Stimulated activated CD4-positive, alpha-beta T cell treated with anti-CD3 and anti-CD28 coated beads, Interleukin-2, amount 100 ng/mL, for 48 hours (primary cell): ENCODE measurements at regions not wholly inside any gene's neighbourhood (a gene's known extent, or its start where the extent isn't known, plus 50 kb on each side); places are given as distances from the start of the nearest gene placed in this dataset.

Experiments
- DNase-seq, 2 donors: peaks; one replicate each; pipeline ENCODE4 v3.0.0-alpha.2; 2020

- DNase-seq: no peak
These were observed 284.5 kb downstream of the SS18 start for GRCh38 chr18:25805939-25806338.

- DNase-seq: no peak
These were observed 285.1 kb downstream of the SS18 start for GRCh38 chr18:25805323-25805722.

- DNase-seq: no peak
These were observed 291.2 kb downstream of the SS18 start for GRCh38 chr18:25799231-25799630.

GRCh38 chr18:25798046-25798445 lies 292.4 kb downstream of the SS18 start:
- DNase-seq: no peak

- no peak for DNase-seq
These were observed 295.2 kb downstream of the SS18 start for GRCh38 chr18:25795213-25795612.

- DNase-seq: no peak
These were observed 303.1 kb downstream of the SS18 start for GRCh38 chr18:25787276-25787675.

GRCh38 chr18:25786758-25787157 lies 303.7 kb downstream of the SS18 start:
- DNase-seq: no peak

GRCh38 chr18:25780105-25780504 lies 310.3 kb downstream of the SS18 start:
- no peak for DNase-seq

- DNase-seq: no peak
These were observed 318.6 kb downstream of the SS18 start for GRCh38 chr18:25771796-25772195.

GRCh38 chr18:25764777-25765176 lies 325.6 kb downstream of the SS18 start:
- no peak for DNase-seq

- DNase-seq: no peak
These were observed 331.3 kb downstream of the SS18 start for GRCh38 chr18:25759111-25759510.

GRCh38 chr18:25743646-25744151 lies 346.7 kb downstream of the SS18 start:
- DNase-seq: no peak

GRCh38 chr18:25739376-25739775 lies 351.0 kb downstream of the SS18 start:
- DNase-seq: no peak

- DNase-seq: no peak
These were observed 352.6 kb downstream of the SS18 start for GRCh38 chr18:25737710-25738311.

GRCh38 chr18:25736516-25736915 lies 353.9 kb downstream of the SS18 start:
- DNase-seq: no peak

- no peak for DNase-seq
These were observed 355.0 kb downstream of the SS18 start for GRCh38 chr18:25735459-25735858.

GRCh38 chr18:25734336-25734735 lies 356.1 kb downstream of the SS18 start:
- no peak for DNase-seq

GRCh38 chr18:25732862-25733261 lies 357.6 kb downstream of the SS18 start:
- no peak for DNase-seq

GRCh38 chr18:25729072-25729471 lies 361.3 kb downstream of the SS18 start:
- DNase-seq: no peak

GRCh38 chr18:25727281-25727985 lies 363.0 kb downstream of the SS18 start:
- no peak for DNase-seq

- no peak for DNase-seq
These were observed 364.1 kb downstream of the SS18 start for GRCh38 chr18:25726298-25726697.

GRCh38 chr18:25725501-25725900 lies 364.9 kb downstream of the SS18 start:
- no peak for DNase-seq

GRCh38 chr18:25724997-25725396 lies 365.4 kb downstream of the SS18 start:
- DNase-seq: no peak

- no peak for DNase-seq
These were observed 366.3 kb downstream of the SS18 start for GRCh38 chr18:25724121-25724520.

GRCh38 chr18:25713103-25713502 lies 361.1 kb upstream of the ZNF521 start:
- no peak for DNase-seq
